Kidney capillary endothelial cell (primary cell): ENCODE measurements at regions not wholly inside any gene's neighbourhood (a gene's known extent, or its start where the extent isn't known, plus 50 kb on each side); places are given as distances from the start of the nearest gene placed in this dataset.

Experiments used
- DNase-seq: peaks from one replicate; pipeline ENCODE4 v3.0.0-alpha.2; 2018; ENCODE audit warnings: low spot score

GRCh38 chr13:90403330-90404082 lies 944.0 kb upstream of the MIR17HG start:
- DNase-seq = no peak

DNA sequence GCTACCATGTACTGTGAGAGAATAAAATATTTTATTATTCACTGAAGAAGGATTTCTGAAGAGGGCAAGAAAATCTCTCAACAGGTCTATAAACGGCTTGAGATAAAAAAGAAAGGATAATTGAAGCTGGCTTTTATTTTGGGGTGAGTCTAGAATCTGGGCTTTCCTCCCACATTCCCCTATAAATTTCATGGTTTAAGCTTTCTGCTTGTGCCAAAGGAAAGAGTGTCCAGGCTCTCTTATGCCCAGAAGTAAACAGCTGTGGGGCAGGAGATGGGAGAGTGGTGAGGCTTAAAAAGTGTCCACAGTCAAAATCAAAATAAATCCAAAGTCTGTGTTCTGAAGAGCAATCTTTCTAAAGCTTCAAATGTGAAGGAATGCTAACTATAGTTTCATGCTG lies 942.2 kb upstream of the MIR17HG start:
- DNase-seq = no peak

DNA sequence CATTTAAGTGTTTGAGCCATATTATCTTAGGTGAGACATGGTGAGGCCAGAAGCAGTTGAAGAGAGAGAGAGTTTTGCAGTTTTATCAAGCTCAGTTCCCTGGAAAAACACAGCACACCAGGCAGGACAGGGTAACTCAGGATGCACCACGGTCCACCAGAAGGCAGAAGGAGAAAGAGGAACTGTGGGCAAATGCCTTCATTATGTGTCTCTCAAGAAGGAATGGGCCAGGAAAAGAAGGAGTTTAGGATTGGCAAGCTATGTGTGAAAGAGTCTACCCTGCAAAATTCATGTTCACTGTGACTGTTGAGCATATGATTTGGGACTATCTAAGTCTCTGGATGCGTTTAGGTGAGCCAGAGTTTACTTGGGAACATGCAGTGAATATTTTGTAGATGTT lies 934.5 kb upstream of the MIR17HG start:
- no peak for DNase-seq

DNA sequence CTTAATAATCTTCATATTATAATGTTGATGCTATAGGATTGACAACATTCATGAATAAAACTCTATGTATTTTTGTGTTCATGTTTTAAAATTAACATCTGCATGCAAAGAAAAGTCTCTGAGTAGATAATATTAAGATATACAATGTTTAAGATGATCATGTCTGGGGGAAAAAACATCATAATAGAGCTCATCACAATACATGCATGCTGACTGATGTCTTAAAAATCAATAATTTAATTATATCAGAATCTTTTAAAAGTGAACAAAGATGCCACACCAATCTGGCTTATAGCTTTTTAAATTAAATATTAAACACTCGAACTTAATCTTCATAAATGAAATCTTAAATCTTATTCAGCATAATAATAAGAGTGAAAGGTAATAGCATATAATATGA lies 933.9 kb upstream of the MIR17HG start:
- DNase-seq = no peak

- peak; percentile 38 for DNase-seq
Observed at GRCh38 chr13:90414691-90415596, 932.5 kb upstream of the MIR17HG start.

GRCh38 chr13:90415902-90416301 lies 931.6 kb upstream of the MIR17HG start:
- DNase-seq = no peak

GRCh38 chr13:90416519-90416918 lies 931.0 kb upstream of the MIR17HG start:
- DNase-seq = no peak

DNA sequence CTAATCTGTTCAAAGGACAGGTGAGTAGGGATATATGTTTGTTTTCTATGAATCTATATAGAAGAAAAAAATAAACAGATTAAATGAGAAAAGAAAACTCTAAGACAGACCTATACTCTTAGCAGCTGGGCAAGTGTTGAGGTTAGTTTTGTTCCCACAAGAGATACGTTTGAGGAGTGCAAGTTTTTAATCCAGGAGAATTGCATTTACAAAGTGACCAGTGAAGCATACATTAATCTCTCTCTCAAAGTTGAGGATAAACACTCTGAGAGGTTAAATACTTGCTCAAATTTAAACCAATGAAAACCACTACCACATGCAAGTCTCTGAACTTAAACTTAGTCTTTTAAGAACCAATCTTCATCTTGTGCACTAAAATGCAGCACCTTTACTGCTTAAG lies 930.5 kb upstream of the MIR17HG start:
- no peak for DNase-seq

GRCh38 chr13:90420683-90421082 lies 926.8 kb upstream of the MIR17HG start:
- DNase-seq = no peak

DNA sequence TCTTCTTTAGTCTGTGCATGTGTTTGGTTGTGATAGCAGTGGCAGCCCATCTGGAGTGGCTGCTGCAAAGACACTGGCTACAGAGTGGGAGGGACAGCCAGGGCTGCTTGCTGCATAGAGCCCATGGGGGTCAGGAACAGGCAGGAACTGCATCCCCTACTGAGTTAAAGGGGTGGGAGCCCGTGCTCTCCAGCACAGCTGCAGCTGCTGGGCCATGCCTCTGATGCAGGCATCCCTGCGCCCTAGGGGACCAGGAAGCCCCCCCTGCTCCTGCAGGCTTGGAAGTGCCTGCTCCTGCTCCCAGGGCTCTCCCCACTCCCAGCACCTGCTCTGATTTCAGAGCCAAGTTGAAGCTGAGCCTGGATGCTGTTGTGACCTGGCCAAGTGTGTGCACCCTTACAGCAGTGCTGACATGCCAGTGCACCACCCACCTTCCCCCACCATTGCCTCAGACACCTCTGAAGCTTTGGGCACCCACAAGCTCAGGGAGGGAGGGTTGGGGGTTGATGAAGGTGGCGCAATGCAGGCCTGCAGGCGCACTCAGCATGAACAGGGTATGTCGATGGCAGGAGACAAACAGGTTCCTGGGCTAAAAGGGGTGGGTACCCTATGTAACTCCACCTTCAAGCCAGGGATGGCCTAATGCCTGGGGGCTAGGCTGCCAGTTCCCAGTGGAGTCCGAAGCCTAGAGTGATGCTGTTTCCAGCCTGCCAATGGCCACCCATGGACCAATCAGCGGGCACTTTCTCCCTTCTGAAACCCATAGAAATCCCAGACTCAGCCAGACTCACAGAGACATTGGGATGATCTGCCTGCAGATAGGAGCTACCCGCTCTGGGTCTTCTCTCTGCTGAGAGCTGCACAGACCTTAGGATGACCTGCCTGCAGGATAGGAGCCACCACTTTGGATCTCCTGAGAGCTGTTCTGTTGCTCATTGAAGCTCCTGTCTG lies 919.9 kb upstream of the MIR17HG start:
- DNase-seq = no peak

DNA sequence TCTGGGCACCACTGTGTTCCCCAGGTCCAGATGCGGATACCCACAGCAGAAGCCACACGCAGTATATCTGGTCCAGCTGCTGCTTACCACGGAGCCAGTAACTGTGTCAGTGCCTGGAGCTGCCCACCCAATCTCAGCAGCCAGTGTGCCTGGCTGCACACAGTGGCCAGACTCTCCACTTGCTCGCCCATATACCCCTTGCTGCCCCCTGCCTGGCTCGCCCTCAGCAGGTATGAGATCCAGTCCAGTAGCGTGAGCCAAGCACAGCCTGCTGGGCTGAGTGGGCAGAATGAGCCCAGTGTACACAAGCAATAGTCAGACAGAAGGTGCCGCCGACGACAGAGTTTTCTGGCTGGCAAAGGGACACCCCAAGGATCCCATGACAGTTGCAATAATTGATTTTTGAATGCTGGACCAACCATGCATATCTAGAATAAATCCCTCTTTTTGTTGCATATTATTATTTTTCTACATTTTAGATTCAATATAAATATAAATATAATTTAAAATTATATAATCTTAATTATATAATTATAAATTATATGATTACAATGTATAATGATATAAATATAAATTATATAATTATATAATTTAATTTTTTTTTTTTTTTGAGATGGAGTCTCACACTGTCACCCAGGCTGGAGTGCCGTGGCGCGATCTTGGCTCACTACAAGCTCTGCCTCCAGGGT lies 918.8 kb upstream of the MIR17HG start:
- DNase-seq = no peak

- DNase-seq = no peak
Observed at GRCh38 chr13:90430127-90430526, 917.4 kb upstream of the MIR17HG start.

DNA sequence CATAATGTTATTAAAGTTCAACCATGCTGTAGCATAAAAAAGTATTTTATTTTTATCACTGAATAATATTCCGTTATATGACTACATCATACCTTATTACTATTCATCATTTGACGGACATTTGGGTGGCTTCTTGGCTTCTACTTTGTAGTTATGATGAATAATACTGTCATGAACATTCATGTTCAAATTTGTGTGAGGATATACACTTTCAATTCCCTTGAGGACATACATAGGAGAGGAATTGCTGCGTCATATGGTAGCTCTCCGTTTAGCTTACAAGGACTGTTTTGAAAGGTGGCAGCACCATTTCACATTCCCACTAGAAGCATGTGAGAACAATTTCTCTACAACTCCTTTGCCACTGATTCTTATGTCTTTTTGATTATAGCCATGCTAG lies 910.8 kb upstream of the MIR17HG start:
- no peak for DNase-seq

DNA sequence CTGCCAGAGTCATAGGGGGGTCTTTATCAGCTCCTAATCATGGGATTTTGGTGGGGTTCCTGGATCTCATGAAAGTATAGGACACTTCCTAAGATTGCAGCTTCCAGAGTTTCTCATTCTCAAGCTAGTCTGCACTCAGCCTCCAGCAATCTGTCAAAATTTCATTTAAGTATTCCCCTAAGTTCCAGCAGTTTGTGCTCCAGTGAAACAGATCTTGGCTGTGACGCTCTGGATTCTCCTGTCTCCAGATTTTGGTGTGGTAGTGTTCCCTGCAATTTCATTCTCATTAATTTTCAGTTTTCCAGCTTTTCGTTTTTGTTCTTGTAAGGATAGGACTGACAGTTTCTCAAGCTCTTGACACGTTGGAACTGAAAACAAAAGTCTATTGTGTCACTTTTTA lies 908.9 kb upstream of the MIR17HG start:
- no peak for DNase-seq

DNA sequence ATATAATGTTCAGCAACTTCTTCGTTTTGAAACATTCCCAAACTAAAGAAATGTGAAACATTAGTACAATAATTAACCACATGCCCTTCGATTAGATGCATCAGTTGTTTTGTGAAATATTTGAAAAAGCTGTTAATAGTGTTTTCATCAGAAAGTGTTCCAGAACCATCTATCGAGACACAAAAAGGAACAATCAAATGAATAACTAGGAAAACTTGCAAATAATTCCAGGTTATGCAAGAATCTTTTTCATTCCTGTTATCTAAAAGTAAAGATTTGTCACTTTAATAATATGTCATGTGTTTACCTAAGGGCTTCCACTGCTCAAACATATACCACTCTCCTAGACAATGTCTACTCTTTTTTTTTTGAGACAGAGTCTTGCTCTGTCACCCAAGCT lies 904.2 kb upstream of the MIR17HG start:
- DNase-seq = no peak

DNA sequence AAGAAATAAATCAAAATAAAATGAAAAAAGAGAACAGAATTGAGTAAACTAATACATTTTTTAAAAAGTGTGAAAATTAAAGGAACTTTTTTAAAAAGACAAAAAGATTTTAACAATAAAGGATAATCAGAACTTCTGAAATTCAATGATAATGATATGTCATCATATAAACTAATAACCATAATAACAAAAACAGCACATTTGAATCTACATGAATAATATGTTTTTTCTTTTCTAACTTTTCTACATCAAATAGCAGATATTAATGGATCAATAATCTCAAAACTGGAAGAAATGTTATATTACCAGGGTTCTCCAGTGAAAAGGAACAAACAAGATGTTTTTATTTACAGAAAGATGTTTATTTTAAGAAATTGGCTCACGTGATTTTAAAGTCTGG lies 903.3 kb upstream of the MIR17HG start:
- DNase-seq = no peak

GRCh38 chr13:90445179-90445578 lies 902.3 kb upstream of the MIR17HG start:
- peak; percentile 50 for DNase-seq

- DNase-seq = no peak
Observed at GRCh38 chr13:90447034-90447733, 900.3 kb upstream of the MIR17HG start.

DNA sequence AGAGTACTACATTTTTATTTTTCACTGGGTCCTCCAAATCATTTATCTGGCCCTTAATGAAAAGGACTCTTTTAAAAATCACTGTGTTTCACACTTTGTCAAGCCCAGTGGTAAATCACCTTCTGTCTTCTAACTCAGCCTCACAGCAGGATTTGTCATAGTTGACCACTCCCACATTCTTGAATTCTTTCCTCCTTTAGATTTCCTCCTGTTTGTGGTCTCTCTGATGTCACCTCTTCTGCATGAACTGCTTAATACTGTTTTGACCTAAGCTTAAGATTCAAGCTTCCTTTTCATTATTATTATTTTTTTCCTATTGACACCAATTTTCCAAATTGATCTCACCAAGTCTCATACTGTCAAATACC lies 899.8 kb upstream of the MIR17HG start:
- DNase-seq = peak; percentile 57

GRCh38 chr13:90448466-90449037 lies 898.9 kb upstream of the MIR17HG start:
- peak; percentile 33 for DNase-seq

- no peak for DNase-seq
Observed at GRCh38 chr13:90453342-90453741, 894.1 kb upstream of the MIR17HG start.
